ENCODE measurements at regions not wholly inside any gene's neighbourhood (a gene's known extent, or its start where the extent isn't known, plus 50 kb on each side); places are given as distances from the start of the nearest gene placed in this dataset.

GRCh38 chr16:86683441-86684194, 105.3 kb downstream of the FOXL1 start:
- no peak for DNase-seq

- DNase-seq, result no peak
Measured at GRCh38 chr16:86685076-86685475, 106.7 kb downstream of the FOXL1 start.

GRCh38 chr16:86690970-86691369, 112.6 kb downstream of the FOXL1 start:
- DNase-seq, result no peak

- DNase-seq, result no peak
Measured at GRCh38 chr16:86692426-86692825, 114.1 kb downstream of the FOXL1 start.

- no peak for DNase-seq
Measured at GRCh38 chr16:86693033-86693432, 114.7 kb downstream of the FOXL1 start.

GRCh38 chr16:86697715-86698114, 119.4 kb downstream of the FOXL1 start:
- DNase-seq, result no peak

- DNase-seq, result no peak
Measured at GRCh38 chr16:86700046-86700945, 121.9 kb downstream of the FOXL1 start.

- no peak for DNase-seq
Measured at GRCh38 chr16:86701286-86701975, 123.1 kb downstream of the FOXL1 start.

GRCh38 chr16:86702824-86703588, 124.7 kb downstream of the FOXL1 start:
- no peak for DNase-seq

- no peak for DNase-seq
Measured at GRCh38 chr16:86704516-86704915, 126.2 kb downstream of the FOXL1 start.

GRCh38 chr16:86706726-86707125, 128.4 kb downstream of the FOXL1 start:
- no peak for DNase-seq

GRCh38 chr16:86707171-86707570, 128.8 kb downstream of the FOXL1 start:
- DNase-seq, result no peak

- no peak for DNase-seq
Measured at GRCh38 chr16:86707581-86707980, 129.2 kb downstream of the FOXL1 start.

- no peak for DNase-seq
Measured at GRCh38 chr16:86708431-86708830, 130.1 kb downstream of the FOXL1 start.

GRCh38 chr16:86709103-86709502, 130.8 kb downstream of the FOXL1 start:
- no peak for DNase-seq

GRCh38 chr16:86709902-86710601, 131.7 kb downstream of the FOXL1 start:
- DNase-seq, result no peak

- no peak for DNase-seq
Measured at GRCh38 chr16:86710602-86710950, 132.2 kb downstream of the FOXL1 start.

- DNase-seq, result no peak
Measured at GRCh38 chr16:86712158-86713009, 134.0 kb downstream of the FOXL1 start.

- no peak for DNase-seq
Measured at GRCh38 chr16:86713021-86713631, 134.8 kb downstream of the FOXL1 start.

- no peak for DNase-seq
Measured at GRCh38 chr16:86714166-86714565, 135.8 kb downstream of the FOXL1 start.

GRCh38 chr16:86716649-86717048, 138.3 kb downstream of the FOXL1 start:
- DNase-seq, result no peak
